Calu3 (cell line): ENCODE measurements at regions not wholly inside any gene's neighbourhood (a gene's known extent, or its start where the extent isn't known, plus 50 kb on each side); places are given as distances from the start of the nearest gene placed in this dataset.

Experiments used
- BruUV-seq: library from RNA; stranded (reverse); fragments of 400-500 nt; replicated peaks from 2 replicates; lab custom pipeline; 2021; lab: Mats Ljungman, UMichigan
- CTCF ChIA-PET: fragments of 300-600 bp; sonication (Branson Sonifier 250); formaldehyde crosslinking; loops from one replicate; lab custom pipeline; 2022; ENCODE audit warnings: antibody characterized with exemption; lab: Charles Lee
- DNase-seq: peaks from one replicate; pipeline ENCODE4 v3.0.0; 2022
- H3K27ac Mint-ChIP-seq: one replicate; pipeline ENCODE4 v1.8.0; 2022; ENCODE audit warnings: mixed read lengths; ENCODE audit not compliant: unreplicated experiment
- H3K27me3 Mint-ChIP-seq: one replicate; pipeline ENCODE4 v1.8.0; 2022; ENCODE audit warnings: mixed read lengths; ENCODE audit not compliant: unreplicated experiment
- H3K36me3 Mint-ChIP-seq: one replicate; pipeline ENCODE4 v1.8.0; 2022; ENCODE audit warnings: mild to moderate bottlenecking, moderate library complexity, mixed read lengths; ENCODE audit not compliant: insufficient read depth, unreplicated experiment
- H3K4me1 Mint-ChIP-seq: one replicate; pipeline ENCODE4 v1.8.0; 2022; ENCODE audit warnings: mild to moderate bottlenecking, low read depth, mixed read lengths; ENCODE audit not compliant: unreplicated experiment
- H3K4me3 Mint-ChIP-seq: one replicate; pipeline ENCODE4 v1.8.0; 2022; ENCODE audit warnings: mild to moderate bottlenecking, low read depth, moderate library complexity, mixed read lengths; ENCODE audit not compliant: unreplicated experiment
- H3K9me3 Mint-ChIP-seq: one replicate; pipeline ENCODE4 v1.8.0; 2022; ENCODE audit warnings: low read depth, mixed read lengths; ENCODE audit not compliant: unreplicated experiment
- CTCF ChIP-seq: fragments of 200-600 bp; IDR thresholded peaks from one replicate; pipeline ENCODE4 v1.8.0; 2022; ENCODE audit warnings: antibody characterized with exemption; ENCODE audit not compliant: unreplicated experiment
- intact Hi-C: fragments of 100-400 bp; cut with micrococcal nuclease; formaldehyde crosslinking; loops from one replicate; pipeline ENCODE4 v1.10.0; 2022; ENCODE audit not compliant: unreplicated experiment

- no TSS peak for BruUV-seq
- H3K36me3 Mint-ChIP-seq, result no peaks in the 10 kb centered on the region
- H3K27me3 Mint-ChIP-seq, result no peaks in the 10 kb centered on the region
- no peak for DNase-seq
- no peaks in the 10 kb centered on the region for H3K9me3 Mint-ChIP-seq
- no peaks in the 10 kb centered on the region for H3K4me1 Mint-ChIP-seq
- CTCF ChIA-PET, result no interaction called here
- intact Hi-C loops, result no loop called here
- H3K4me3 Mint-ChIP-seq, result no peak overlapping the region
- H3K27ac Mint-ChIP-seq, result no peak overlapping the region
- TF ChIP-seq CTCF, result no peak
Measured at GRCh38 chr10:24113901-24114300, 95.0 kb upstream of the KIAA1217 start.

DNA sequence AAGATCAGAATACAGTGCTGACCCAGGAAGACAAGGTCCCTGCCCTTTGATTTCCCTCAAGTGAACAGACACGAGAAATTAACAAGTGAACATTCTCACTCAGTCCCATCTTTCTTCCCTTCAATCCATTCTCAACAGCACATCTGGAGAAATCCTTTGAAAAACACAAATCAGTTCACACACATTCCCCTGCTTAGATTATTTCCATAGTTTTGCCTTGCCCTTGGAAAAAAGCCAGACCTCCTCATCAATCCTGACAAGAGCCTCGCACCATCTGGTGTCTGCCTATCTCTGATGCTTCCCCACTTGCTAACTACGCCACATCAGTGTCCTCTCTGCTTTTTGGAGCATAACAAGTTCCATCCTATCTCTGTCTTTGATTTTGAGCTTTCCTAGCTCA, 94.4 kb upstream of the KIAA1217 start:
- CTCF ChIA-PET, result interaction anchor here (1.1 kb wide), 1 partner anchor 16 kb away, joined by 3 read pairs; no protein-coding TSS in a partner anchor

GRCh38 chr10:24115403-24115802, 93.5 kb upstream of the KIAA1217 start:
- H3K4me3 Mint-ChIP-seq, result no peak overlapping the region
- BruUV-seq, result no TSS peak

More for the DNA sequence above, 94.4 kb upstream of the KIAA1217 start:
- no peak for TF ChIP-seq CTCF
- BruUV-seq, result no TSS peak
- H3K9me3 Mint-ChIP-seq, result no peaks in the 10 kb centered on the region
- intact Hi-C loops, result no loop called here
- DNase-seq, result no peak
- no peaks in the 10 kb centered on the region for H3K36me3 Mint-ChIP-seq
- H3K27ac Mint-ChIP-seq, result no peak overlapping the region
- H3K4me3 Mint-ChIP-seq, result no peak overlapping the region
- no peaks in the 10 kb centered on the region for H3K4me1 Mint-ChIP-seq
- no peaks in the 10 kb centered on the region for H3K27me3 Mint-ChIP-seq

GRCh38 chr10:24118246-24118645, 90.7 kb upstream of the KIAA1217 start:
- Mint-ChIP-seq H3K9me3 (no peaks in the 10 kb centered on the region), H3K4me3 (no peak overlapping the region), H3K4me1 (no peaks in the 10 kb centered on the region), H3K27me3 (no peaks in the 10 kb centered on the region), H3K27ac (no peak overlapping the region), H3K36me3 (no peaks in the 10 kb centered on the region)
- CTCF ChIA-PET, result interaction anchor here (1.1 kb wide), 1 partner anchor 16 kb away, joined by 5 read pairs; no protein-coding TSS in a partner anchor
- no TSS peak for BruUV-seq
- DNase-seq, result no peak
- TF ChIP-seq CTCF, result no peak
- intact Hi-C loops, result no loop called here

More at GRCh38 chr10:24115403-24115802, 93.5 kb upstream of the KIAA1217 start:
- Mint-ChIP-seq H3K36me3 (no peaks in the 10 kb centered on the region), H3K4me1 (no peaks in the 10 kb centered on the region), H3K9me3 (no peaks in the 10 kb centered on the region), H3K27me3 (no peaks in the 10 kb centered on the region), H3K27ac (no peak overlapping the region)
- no peak for TF ChIP-seq CTCF
- intact Hi-C loops, result no loop called here
- CTCF ChIA-PET, result interaction anchor here (1.1 kb wide), 1 partner anchor 15 kb away, joined by 3 read pairs; no protein-coding TSS in a partner anchor
- DNase-seq, result no peak
